ENCODE measurements at regions not wholly inside any gene's neighbourhood (a gene's known extent, or its start where the extent isn't known, plus 50 kb on each side); places are given as distances from the start of the nearest gene placed in this dataset.

- Histone ChIP-seq H3K36me3 (no peaks in the 10 kb centered on the region), H3K27ac (peak overlapping the region; percentile 89), H3K27me3 (no peaks in the 10 kb centered on the region), H3K4me1 (peaks cover 77% of the 10 kb centered on the region), H3K4me3 (no peak overlapping the region), H3K9me3 (replicated peaks) (no peaks in the 10 kb centered on the region)
- DNase-seq, result peak in 1 of 2 experiments; percentile 45
These were observed 84.3 kb downstream of the RPLP1 start for GRCh38 chr15:69536726-69537512.

GRCh38 chr15:69537901-69538300 is 85.3 kb downstream of the RPLP1 start:
- Histone ChIP-seq H3K27me3 (no peaks in the 10 kb centered on the region), H3K36me3 (no peaks in the 10 kb centered on the region), H3K4me1 (peaks cover 70% of the 10 kb centered on the region), H3K9me3 (replicated peaks) (no peaks in the 10 kb centered on the region), H3K4me3 (no peak overlapping the region), H3K27ac (peak overlapping the region; percentile 89)
- DNase-seq, result peak; percentile 89 to 97

- Histone ChIP-seq H3K9me3 (replicated peaks) (no peaks in the 10 kb centered on the region), H3K27ac (peak overlapping the region; percentile 89), H3K4me3 (no peak overlapping the region), H3K4me1 (peaks cover 68% of the 10 kb centered on the region), H3K27me3 (no peaks in the 10 kb centered on the region), H3K36me3 (no peaks in the 10 kb centered on the region)
- DNase-seq, result peak; percentile 75 to 81
These were observed 85.8 kb downstream of the RPLP1 start for GRCh38 chr15:69538379-69538778.

- no peaks in the 10 kb centered on the region for H3K27me3 ChIP-seq
- peak; percentile 46 to 63 for DNase-seq
- no peak overlapping the region for H3K4me3 ChIP-seq
- peak overlapping the region; percentile 89 for H3K27ac ChIP-seq
- no peaks in the 10 kb centered on the region for H3K36me3 ChIP-seq
- peaks cover 73% of the 10 kb centered on the region for H3K4me1 ChIP-seq
- no peaks in the 10 kb centered on the region for H3K9me3 ChIP-seq (replicated peaks)
These were observed 86.7 kb downstream of the RPLP1 start for GRCh38 chr15:69539345-69539744.

GRCh38 chr15:69540622-69541021 is 88.0 kb downstream of the RPLP1 start:
- Histone ChIP-seq H3K4me3 (peak overlapping the region; percentile 3; the same call in 1 of the 2 replicates), H3K4me1 (peaks cover 66% of the 10 kb centered on the region), H3K9me3 (replicated peaks) (no peaks in the 10 kb centered on the region), H3K27ac (peak overlapping the region; percentile 89), H3K36me3 (no peaks in the 10 kb centered on the region), H3K27me3 (no peaks in the 10 kb centered on the region)
- peak; percentile 99 to 100 for DNase-seq

GRCh38 chr15:69542028-69542427 is 89.4 kb downstream of the RPLP1 start:
- Histone ChIP-seq H3K4me1 (peaks cover 52% of the 10 kb centered on the region), H3K9me3 (replicated peaks) (no peaks in the 10 kb centered on the region), H3K27me3 (no peaks in the 10 kb centered on the region), H3K36me3 (no peaks in the 10 kb centered on the region), H3K27ac (no peak overlapping the region; the same call in 1 of the 2 replicates), H3K4me3 (no peak overlapping the region)
- no peak for DNase-seq

GRCh38 chr15:69543681-69544364 is 91.2 kb downstream of the RPLP1 start:
- H3K4me3 ChIP-seq, result no peak overlapping the region
- H3K9me3 ChIP-seq (replicated peaks), result no peaks in the 10 kb centered on the region
- peaks cover 37% of the 10 kb centered on the region for H3K4me1 ChIP-seq
- peak; percentile 58 to 59 for DNase-seq
- no peaks in the 10 kb centered on the region for H3K27me3 ChIP-seq
- no peak overlapping the region for H3K27ac ChIP-seq
- H3K36me3 ChIP-seq, result no peaks in the 10 kb centered on the region

GRCh38 chr15:69544365-69545113 is 91.9 kb downstream of the RPLP1 start:
- Histone ChIP-seq H3K4me1 (peaks cover 30% of the 10 kb centered on the region), H3K27me3 (no peaks in the 10 kb centered on the region), H3K9me3 (replicated peaks) (no peaks in the 10 kb centered on the region), H3K27ac (no peak overlapping the region), H3K4me3 (no peak overlapping the region), H3K36me3 (no peaks in the 10 kb centered on the region)
- DNase-seq, result no peak

GRCh38 chr15:69546182-69546581 is 93.6 kb downstream of the RPLP1 start:
- no peak for DNase-seq
- no peaks in the 10 kb centered on the region for H3K27me3 ChIP-seq

GRCh38 chr15:69548395-69549180 is 96.0 kb downstream of the RPLP1 start:
- Histone ChIP-seq H3K9me3 (replicated peaks) (peaks cover 12% of the 10 kb centered on the region), H3K4me1 (peaks cover 8% of the 10 kb centered on the region), H3K27ac (no peak overlapping the region), H3K4me3 (no peak overlapping the region), H3K36me3 (no peaks in the 10 kb centered on the region), H3K27me3 (no peaks in the 10 kb centered on the region)
- no peak for DNase-seq

More at GRCh38 chr15:69546182-69546581, 93.6 kb downstream of the RPLP1 start:
- Histone ChIP-seq H3K36me3 (no peaks in the 10 kb centered on the region), H3K27ac (no peak overlapping the region), H3K9me3 (replicated peaks) (peaks cover under 1% of the 10 kb centered on the region), H3K4me1 (peaks cover 17% of the 10 kb centered on the region), H3K4me3 (no peak overlapping the region)

GRCh38 chr15:69551391-69552056 is 98.9 kb downstream of the RPLP1 start:
- peaks cover 12% of the 10 kb centered on the region for H3K9me3 ChIP-seq (replicated peaks)
- DNase-seq, result no peak
- H3K4me1 ChIP-seq, result 0 out of 2 replicates have a peak, but pooled peaks cover 3% of the 10 kb centered on the region
- no peak overlapping the region for H3K27ac ChIP-seq
- no peaks in the 10 kb centered on the region for H3K36me3 ChIP-seq
- no peaks in the 10 kb centered on the region for H3K27me3 ChIP-seq
- no peak overlapping the region for H3K4me3 ChIP-seq

- peaks cover 9% of the 10 kb centered on the region for H3K4me1 ChIP-seq
- no peak for DNase-seq
- H3K36me3 ChIP-seq, result no peaks in the 10 kb centered on the region
- H3K27ac ChIP-seq, result no peak overlapping the region
- peaks cover 12% of the 10 kb centered on the region for H3K9me3 ChIP-seq (replicated peaks)
- H3K4me3 ChIP-seq, result no peak overlapping the region
- no peaks in the 10 kb centered on the region for H3K27me3 ChIP-seq
These were observed 99.6 kb downstream of the RPLP1 start for GRCh38 chr15:69552057-69552815.

- no peaks in the 10 kb centered on the region for H3K27me3 ChIP-seq
- peaks cover 12% of the 10 kb centered on the region for H3K9me3 ChIP-seq (replicated peaks)
- DNase-seq, result no peak
- no peak overlapping the region for H3K4me3 ChIP-seq
- no peaks in the 10 kb centered on the region for H3K36me3 ChIP-seq
- peaks cover 19% of the 10 kb centered on the region for H3K4me1 ChIP-seq
- H3K27ac ChIP-seq, result no peak overlapping the region
These were observed 101.1 kb downstream of the RPLP1 start for GRCh38 chr15:69553686-69554085.
